Muscle layer of duodenum (tissue), 2 donors: ENCODE measurements at regions not wholly inside any gene's neighbourhood (a gene's known extent, or its start where the extent isn't known, plus 50 kb on each side); places are given as distances from the start of the nearest gene placed in this dataset.
"Not testable (repeated sequence)": the region's sequence is repeated elsewhere in the genome, so short reads cannot be mapped to it uniquely, and the experiment has no call there.

Experiments used
- H3K27ac ChIP-seq: one replicate; pipeline ENCODE4 v1.7.0; 2013; ENCODE audit warnings: mild to moderate bottlenecking, low read length
- H3K27me3 ChIP-seq: one replicate; pipeline ENCODE4 v1.7.0; 2013; ENCODE audit warnings: low read depth, mild to moderate bottlenecking, control low read depth, low read length
- H3K36me3 ChIP-seq, 2 donors: one replicate each; pipeline ENCODE4 v1.7.0; 2013; ENCODE audit warnings: low read length in 2 of 2, control low read depth in 1 of 2, mild to moderate bottlenecking in 1 of 2; ENCODE audit not compliant: insufficient read depth in 2 of 2, control insufficient read depth in 1 of 2
- H3K4me1 ChIP-seq, 2 donors: one replicate each; pipeline ENCODE4 v1.7.0; 2013; ENCODE audit warnings: low read length in 2 of 2, mild to moderate bottlenecking in 2 of 2, control low read depth in 1 of 2, moderate library complexity in 1 of 2; ENCODE audit not compliant: insufficient read depth in 2 of 2, control insufficient read depth in 1 of 2
- H3K4me3 ChIP-seq, 2 donors: one replicate each; pipeline ENCODE4 v1.7.0; 2013; ENCODE audit warnings: low read length in 2 of 2, low read depth in 1 of 2, mild to moderate bottlenecking in 1 of 2
- H3K9me3 ChIP-seq, 2 donors: one replicate each; pipeline ENCODE4 v1.7.0; 2013; ENCODE audit warnings: low read length in 2 of 2, control low read depth in 1 of 2, mild to moderate bottlenecking in 1 of 2; ENCODE audit not compliant: control insufficient read depth in 1 of 2
- donor health status: healthy.

DNA sequence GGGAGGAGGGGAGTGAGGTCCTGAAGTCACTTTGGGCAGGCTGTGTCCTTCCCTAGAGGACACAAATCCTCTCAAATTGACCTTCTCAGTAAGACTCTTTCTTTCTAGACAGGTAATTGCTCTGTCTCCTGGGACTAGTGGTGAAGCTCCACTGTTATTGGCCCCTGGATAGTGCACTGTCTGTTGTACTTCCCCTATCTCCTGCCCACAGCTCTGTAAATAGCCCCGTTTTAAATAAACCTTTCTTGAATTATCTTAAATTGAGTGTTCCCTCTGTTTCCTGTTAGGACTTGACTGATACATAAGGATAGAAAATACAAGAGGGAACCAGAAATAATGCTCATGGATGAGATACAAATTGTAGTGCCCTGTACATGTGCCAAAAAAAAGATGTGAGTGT lies 229.5 kb upstream of the USP24 start:
- Histone ChIP-seq H3K4me1 (no peaks in the 10 kb centered on the region), H3K36me3 (no peaks in the 10 kb centered on the region), H3K9me3 (no peaks in the 10 kb centered on the region), H3K4me3 (no peak overlapping the region), H3K27me3 (no peaks in the 10 kb centered on the region), H3K27ac (peak overlapping the region; percentile 39)

DNA sequence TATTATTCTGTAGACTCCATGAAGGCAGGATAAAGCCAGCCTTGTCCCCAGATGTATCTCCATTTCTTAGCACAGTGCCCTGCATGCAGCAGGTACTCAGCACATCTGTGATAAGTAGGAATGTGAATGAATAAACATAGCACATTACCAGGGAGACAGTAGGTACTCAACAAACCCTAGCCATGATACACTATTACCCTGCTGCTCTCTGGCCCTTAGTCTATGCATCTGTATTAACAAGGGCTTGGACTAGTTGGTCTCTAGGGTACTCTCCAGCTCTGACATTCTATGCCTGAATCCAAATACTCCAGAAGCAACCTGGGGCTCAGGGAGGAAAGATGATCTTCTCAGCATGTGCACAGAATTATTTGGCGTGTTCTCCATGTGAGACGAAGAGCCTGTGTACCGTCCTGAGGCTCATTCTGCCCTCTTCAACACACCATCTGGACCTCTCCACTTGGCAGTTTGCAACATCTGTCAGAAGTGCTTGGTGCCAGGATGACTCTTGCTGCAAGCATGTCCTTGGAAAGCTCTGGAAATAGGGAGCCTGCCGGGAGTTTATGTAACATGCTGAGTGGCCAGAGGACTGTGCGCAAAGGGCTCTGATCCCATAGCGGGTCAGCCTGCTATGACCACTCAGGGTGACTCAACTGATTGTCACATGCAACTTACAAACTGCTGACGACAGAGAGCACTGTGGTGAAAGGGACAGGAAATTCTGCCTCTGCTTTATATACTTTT lies 228.2 kb upstream of the USP24 start:
- H3K36me3 ChIP-seq = no peaks in the 10 kb centered on the region
- no peaks in the 10 kb centered on the region for H3K4me1 ChIP-seq
- H3K27me3 ChIP-seq = no peaks in the 10 kb centered on the region
- no peaks in the 10 kb centered on the region for H3K9me3 ChIP-seq
- H3K27ac ChIP-seq = peak overlapping the region; percentile 43
- no peak overlapping the region for H3K4me3 ChIP-seq

DNA sequence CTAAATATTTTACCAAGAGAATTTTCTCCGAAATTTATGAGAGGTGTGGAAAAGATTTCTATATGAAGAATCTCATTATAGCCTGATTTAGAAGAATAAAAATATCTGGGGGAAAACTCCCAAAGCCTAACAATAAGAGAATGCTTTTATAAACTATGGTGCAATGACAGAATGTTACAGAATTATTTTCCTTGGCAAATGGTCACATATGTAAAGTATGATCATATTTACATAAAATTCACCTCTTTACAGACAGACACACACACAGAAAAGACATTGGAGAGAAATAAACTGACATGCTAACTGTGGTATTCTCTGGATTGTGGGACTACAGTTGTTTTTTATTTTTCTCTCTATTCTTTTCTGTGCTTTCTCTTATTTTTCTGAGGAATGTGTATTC lies 226.3 kb upstream of the USP24 start:
- H3K4me1 ChIP-seq = no peaks in the 10 kb centered on the region

DNA sequence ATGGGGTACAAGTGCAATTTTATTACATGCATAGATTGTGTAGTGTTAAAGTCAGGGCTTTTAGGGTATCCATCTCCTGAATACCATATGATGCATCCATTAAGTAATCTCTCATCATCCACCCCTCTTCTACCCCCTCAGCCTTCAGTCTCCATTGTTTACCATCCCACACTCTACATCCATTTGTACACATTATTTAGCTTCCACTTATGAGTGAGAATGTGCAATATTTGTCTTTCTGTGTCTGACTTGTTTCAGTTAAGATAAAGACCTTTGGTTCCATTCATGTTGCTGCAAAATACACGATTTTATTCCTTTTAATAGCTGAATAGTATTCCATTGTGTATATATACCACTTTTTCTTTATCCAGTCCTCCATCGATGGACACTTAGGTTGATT lies 222.5 kb upstream of the USP24 start:
- Histone ChIP-seq H3K4me1 (no peaks in the 10 kb centered on the region), H3K4me3 (no peak overlapping the region), H3K27me3 (no peaks in the 10 kb centered on the region), H3K9me3 (no peaks in the 10 kb centered on the region), H3K36me3 (no peaks in the 10 kb centered on the region), H3K27ac (no peak overlapping the region)

More for the DNA sequence above, 226.3 kb upstream of the USP24 start:
- Histone ChIP-seq H3K27me3 (no peaks in the 10 kb centered on the region), H3K36me3 (no peaks in the 10 kb centered on the region), H3K27ac (no peak overlapping the region), H3K9me3 (no peaks in the 10 kb centered on the region), H3K4me3 (no peak overlapping the region)

DNA sequence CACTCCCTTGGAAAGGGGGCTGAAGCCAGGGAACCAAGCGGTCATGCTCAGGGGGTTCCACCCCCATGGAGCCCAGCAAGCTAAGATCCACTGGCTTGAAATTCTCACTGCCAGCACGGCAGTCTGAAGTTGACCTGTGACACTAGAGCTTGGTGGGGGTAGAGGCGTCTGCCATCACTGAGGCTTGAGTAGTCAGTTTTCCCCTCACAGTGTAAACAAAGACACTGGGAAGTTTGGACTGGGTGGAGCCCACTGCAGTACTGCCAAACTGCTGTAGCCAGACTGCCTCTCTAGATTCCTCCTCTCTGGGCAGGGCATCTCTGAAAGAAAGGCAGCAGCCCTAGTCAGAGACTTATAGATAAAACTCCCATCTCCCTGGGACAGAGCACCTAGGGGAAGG lies 215.6 kb upstream of the USP24 start:
- not testable (repeated sequence) for H3K27ac ChIP-seq, H3K27me3 ChIP-seq, H3K4me3 ChIP-seq, H3K36me3 ChIP-seq, H3K9me3 ChIP-seq
- H3K4me1 ChIP-seq = peaks cover 7 to 12% of the 10 kb centered on the region in 2 donors

DNA sequence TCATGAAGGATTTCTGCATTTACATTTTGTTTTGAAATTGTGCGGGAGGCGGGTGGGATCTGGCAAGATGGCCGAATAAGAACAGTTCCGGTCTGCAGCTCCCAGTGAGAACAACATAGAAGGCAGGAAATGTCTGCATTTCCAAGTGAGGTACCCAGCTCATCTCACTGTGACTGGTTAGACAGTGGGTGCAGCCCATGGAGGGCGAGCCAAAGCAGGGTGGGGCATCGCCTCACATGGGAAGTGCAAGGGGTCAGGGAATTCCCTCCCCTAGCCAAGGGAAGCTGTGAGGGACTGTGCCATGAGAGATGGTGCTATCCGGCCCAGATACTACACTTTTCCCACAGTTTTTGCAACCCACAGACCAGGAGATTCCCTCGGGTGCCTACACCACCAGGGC lies 215.0 kb upstream of the USP24 start:
- not testable (repeated sequence) for H3K4me3 ChIP-seq, H3K9me3 ChIP-seq, H3K36me3 ChIP-seq, H3K27me3 ChIP-seq, H3K27ac ChIP-seq
- peaks cover 7 to 12% of the 10 kb centered on the region in 2 donors for H3K4me1 ChIP-seq

DNA sequence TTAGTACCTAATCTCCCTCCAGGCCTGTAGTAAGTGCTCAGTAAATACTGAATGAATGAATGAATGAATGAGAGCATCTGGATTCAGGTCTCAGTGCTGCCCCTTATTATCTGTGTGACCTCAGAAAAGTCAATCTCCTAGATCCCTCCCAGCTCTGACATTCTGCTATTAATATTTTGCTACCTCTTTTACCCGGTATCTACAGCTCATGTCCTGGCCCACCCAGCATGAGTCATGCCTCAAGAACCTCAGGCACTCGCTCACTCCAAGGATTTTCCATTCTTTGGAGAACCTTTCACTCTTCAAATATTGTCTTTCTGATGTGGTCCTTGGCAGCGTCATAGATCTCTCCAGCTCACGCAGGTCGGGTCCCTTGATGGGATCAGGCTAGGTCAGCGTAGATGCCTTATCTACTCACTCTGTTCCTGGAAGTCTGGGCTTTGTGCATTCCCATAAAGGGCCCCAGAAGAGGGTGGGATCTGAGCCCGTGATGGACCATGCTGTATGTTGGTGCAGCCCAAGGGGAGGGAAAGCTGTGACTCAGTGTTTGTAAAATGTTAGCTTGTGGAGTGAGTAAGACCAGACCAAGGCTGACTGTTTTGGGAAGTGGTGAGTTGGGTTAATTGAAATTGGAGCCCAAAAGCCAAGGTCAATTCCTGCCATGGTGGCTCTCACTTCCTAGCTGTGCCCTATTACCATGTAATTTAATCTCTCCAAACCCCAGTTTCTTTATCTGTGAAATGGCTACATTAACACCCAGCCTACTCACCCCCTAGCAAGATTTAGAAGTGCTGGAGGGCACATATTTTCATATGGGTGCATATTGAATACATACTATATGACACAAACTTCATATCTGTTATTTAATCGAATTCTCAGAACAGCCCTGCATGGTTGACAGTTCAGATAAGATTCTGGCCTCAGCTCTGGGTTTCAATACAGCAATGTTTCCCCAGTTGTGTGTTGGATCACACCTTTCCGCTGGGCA lies 214.1 kb upstream of the USP24 start:
- Histone ChIP-seq H3K36me3 (no peaks in the 10 kb centered on the region), H3K4me3 (no peak overlapping the region), H3K4me1 (peaks cover 7 to 12% of the 10 kb centered on the region in 2 donors), H3K27ac (peak overlapping the region; percentile 46), H3K27me3 (no peaks in the 10 kb centered on the region), H3K9me3 (no peaks in the 10 kb centered on the region)

DNA sequence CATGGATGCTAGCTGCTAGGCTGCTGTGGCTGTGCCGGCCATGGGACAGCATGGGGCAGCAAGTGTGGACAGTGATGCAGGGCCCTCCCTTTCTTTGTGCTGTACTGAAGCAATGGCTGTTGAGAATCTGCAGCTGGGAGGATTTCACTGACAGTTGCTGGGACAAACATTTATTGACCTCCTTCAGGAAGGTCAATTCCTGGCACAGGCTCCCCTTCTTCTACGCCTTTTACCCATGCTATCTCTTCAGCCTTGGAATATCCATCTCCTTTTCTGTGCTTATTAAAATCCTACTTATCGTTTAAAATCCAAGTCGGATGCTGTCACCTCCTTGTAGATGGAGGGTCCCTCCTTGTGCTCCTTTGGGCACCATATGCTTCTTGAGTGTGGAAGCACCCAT lies 213.1 kb upstream of the USP24 start:
- Histone ChIP-seq H3K27ac (peak overlapping the region; percentile 46), H3K4me3 (no peak overlapping the region), H3K4me1 (peaks cover 7 to 12% of the 10 kb centered on the region in 2 donors), H3K36me3 (no peaks in the 10 kb centered on the region), H3K9me3 (no peaks in the 10 kb centered on the region), H3K27me3 (no peaks in the 10 kb centered on the region)

DNA sequence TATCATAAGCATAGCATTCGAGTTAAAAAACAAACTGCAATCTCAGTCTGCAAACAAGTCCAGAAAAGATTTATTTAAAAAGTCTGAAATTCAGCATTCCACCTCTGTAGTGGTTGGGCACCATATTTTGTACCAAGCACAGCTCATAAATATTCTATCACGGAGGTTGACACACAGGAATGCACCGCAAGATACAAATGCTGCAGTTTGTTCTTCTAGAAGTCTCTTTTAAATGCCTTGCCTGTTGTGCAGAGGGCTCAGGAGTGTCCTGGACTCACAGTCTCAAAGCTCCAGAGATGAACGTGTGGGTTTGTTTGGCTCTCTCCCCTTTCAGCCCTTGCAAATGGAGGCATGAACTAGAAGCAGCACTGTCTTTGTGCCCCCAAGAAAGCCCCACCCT lies 212.4 kb upstream of the USP24 start:
- Histone ChIP-seq H3K4me3 (no peak overlapping the region), H3K27me3 (no peaks in the 10 kb centered on the region), H3K4me1 (peaks cover 7 to 12% of the 10 kb centered on the region in 2 donors), H3K36me3 (no peaks in the 10 kb centered on the region), H3K27ac (peak overlapping the region; percentile 46), H3K9me3 (no peaks in the 10 kb centered on the region)

DNA sequence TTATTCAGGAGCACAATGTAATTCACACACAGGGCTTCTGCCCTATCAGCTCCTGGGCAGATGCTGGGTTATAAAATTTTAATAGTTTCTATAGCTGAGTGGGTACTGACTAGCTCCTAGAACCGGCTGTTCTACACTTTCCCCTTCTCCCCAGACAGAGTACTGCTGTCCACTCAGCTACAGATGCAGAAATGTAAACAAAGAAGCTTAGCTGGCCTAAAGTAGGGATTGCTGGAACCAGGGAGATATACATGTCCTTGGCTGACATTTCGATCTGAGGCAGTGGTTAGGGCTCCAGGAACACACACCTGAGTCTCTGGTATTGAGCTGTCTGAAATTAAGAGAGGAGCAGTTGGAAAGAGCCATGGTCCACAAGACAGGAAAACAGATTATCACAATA lies 211.5 kb upstream of the USP24 start:
- H3K4me1 ChIP-seq = peaks cover 7 to 12% of the 10 kb centered on the region in 2 donors
- no peaks in the 10 kb centered on the region for H3K27me3 ChIP-seq
- H3K36me3 ChIP-seq = no peaks in the 10 kb centered on the region
- H3K27ac ChIP-seq = no peak overlapping the region
- no peaks in the 10 kb centered on the region for H3K9me3 ChIP-seq
- H3K4me3 ChIP-seq = no peak overlapping the region

DNA sequence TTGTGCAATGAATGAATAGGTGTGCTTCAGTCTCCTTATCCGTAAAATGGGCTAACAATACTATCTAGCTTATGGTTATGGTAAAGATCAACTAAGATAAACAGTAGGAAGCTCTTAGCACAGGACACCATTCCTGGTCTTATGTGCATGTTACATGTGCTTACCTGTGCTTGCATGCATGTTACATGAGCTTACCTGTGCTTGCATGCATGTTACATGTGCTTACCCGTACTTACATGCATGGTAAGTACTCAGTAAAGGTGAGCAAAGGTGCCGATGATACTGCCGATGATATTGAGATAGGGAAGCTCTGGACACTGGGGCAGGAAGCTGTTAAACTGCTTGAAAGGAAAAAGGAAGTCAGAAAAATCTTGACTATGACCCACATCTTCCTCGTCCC lies 211.0 kb upstream of the USP24 start:
- Histone ChIP-seq H3K4me3 (no peak overlapping the region), H3K27me3 (no peaks in the 10 kb centered on the region), H3K4me1 (peaks cover 7 to 12% of the 10 kb centered on the region in 2 donors), H3K9me3 (no peaks in the 10 kb centered on the region), H3K36me3 (no peaks in the 10 kb centered on the region), H3K27ac (no peak overlapping the region)
